ENCODE measurements at regions not wholly inside any gene's neighbourhood (a gene's known extent, or its start where the extent isn't known, plus 50 kb on each side); places are given as distances from the start of the nearest gene placed in this dataset.

GRCh38 chr15:35753486-35753885, 207.5 kb upstream of the DPH6 start:
- no TSS peak for BruUV-seq (replicated peaks)
- RAD21 ChIA-PET (ENCODE audit: low non-redundant PET in 1 of 2, low total read pairs in 2 of 2, uncharacterized antibody in 2 of 2, unreplicated experiment in 2 of 2), result interaction anchor here (0.6 to 0.7 kb wide), 2 partner anchors 138 to 501 kb away, joined by 3 to 6 read pairs; no protein-coding TSS in a partner anchor
- DNase-seq (ENCODE audit: low read depth, low spot score) (no peak), ATAC-seq (peak; percentile 41; the same call in 1 of the 2 replicates)
- no peak overlapping the region for H3K4me3 ChIP-seq (replicated peaks in 1 of 2; ENCODE audit: low read depth in 1 of 2, low read length in 2 of 2)
- CTCF ChIA-PET, result interaction anchor here (0.6 to 4.1 kb wide), 2 partner anchors 15 to 1237 kb away, joined by 3 to 34 read pairs; no protein-coding TSS in a partner anchor
- no peaks in the 10 kb centered on the region for H3K9me2 ChIP-seq (ENCODE audit: insufficient read depth)
- peak overlapping the region; percentile 10; the same call in 1 of the 2 replicates for H3K4me2 ChIP-seq (ENCODE audit: low read length)
- peaks cover 0 to 13% of the 10 kb centered on the region in 2 experiments; a peak in 2 of 4 replicates for H3K4me1 ChIP-seq (ENCODE audit: control insufficient read depth in 1 of 2, insufficient read depth in 2 of 2, low read length in 2 of 2)
- no peaks in the 10 kb centered on the region for H3K9me3 ChIP-seq (ENCODE audit: control insufficient read depth in 1 of 2, insufficient read depth in 1 of 2, low read depth in 1 of 2, low read length in 2 of 2)
- POLR2A ChIA-PET, result no interaction called here
- no peaks in the 10 kb centered on the region for H3K36me3 ChIP-seq (ENCODE audit: control insufficient read depth in 1 of 2, insufficient read depth in 2 of 2, low read length in 2 of 2)
- no peak overlapping the region for H3K27ac ChIP-seq (ENCODE audit: low read depth, low read length)
- H4K20me1 ChIP-seq (ENCODE audit: insufficient read depth), result no peaks in the 10 kb centered on the region
- H3K9ac ChIP-seq (ENCODE audit: low read length), result no peak overlapping the region
- H2AFZ ChIP-seq (ENCODE audit: low read depth, low read length, poor library complexity, severe bottlenecking), result peak overlapping the region; percentile 75
- TF ChIP-seq EZH2phosphoT487 (IDR thresholded peaks at IDR 0.05; ENCODE audit: borderline replicate concordance) (no peak), RAD21 (IDR thresholded peaks at IDR 0.05; ENCODE audit: low read depth) (no peak), ATF3 (IDR thresholded peaks at IDR 0.05) (no peak)
- H3K27me3 ChIP-seq (ENCODE audit: insufficient read depth, low read length), result no peaks in the 10 kb centered on the region
- intact Hi-C loops (cut with micrococcal nuclease), result loop anchor here (10.0 kb wide), 3 partner anchors 751 to 1381 kb away; no protein-coding TSS in a partner anchor
- H3K79me2 ChIP-seq (ENCODE audit: insufficient read depth, low read length), result no peaks in the 10 kb centered on the region

GRCh38 chr15:35755237-35755802, 209.4 kb upstream of the DPH6 start:
- no TSS peak for BruUV-seq (replicated peaks)
- Histone ChIP-seq H3K4me3 (replicated peaks in 1 of 2; ENCODE audit: low read depth in 1 of 2, low read length in 2 of 2) (no peak overlapping the region), H3K9me3 (ENCODE audit: control insufficient read depth in 1 of 2, insufficient read depth in 1 of 2, low read depth in 1 of 2, low read length in 2 of 2) (no peaks in the 10 kb centered on the region), H3K36me3 (ENCODE audit: control insufficient read depth in 1 of 2, insufficient read depth in 2 of 2, low read length in 2 of 2) (no peaks in the 10 kb centered on the region), H4K20me1 (ENCODE audit: insufficient read depth) (no peaks in the 10 kb centered on the region), H3K9ac (ENCODE audit: low read length) (no peak overlapping the region), H3K9me2 (ENCODE audit: insufficient read depth) (no peaks in the 10 kb centered on the region), H3K79me2 (ENCODE audit: insufficient read depth, low read length) (no peaks in the 10 kb centered on the region), H3K27me3 (ENCODE audit: insufficient read depth, low read length) (no peaks in the 10 kb centered on the region), H3K4me2 (ENCODE audit: low read length) (no peak overlapping the region), H2AFZ (ENCODE audit: low read depth, low read length, poor library complexity, severe bottlenecking) (no peak overlapping the region), H3K27ac (ENCODE audit: low read depth, low read length) (no peak overlapping the region), H3K4me1 (ENCODE audit: control insufficient read depth in 1 of 2, insufficient read depth in 2 of 2, low read length in 2 of 2) (peaks cover 0 to 13% of the 10 kb centered on the region in 2 experiments; a peak in 2 of 4 replicates)
- TF ChIP-seq SIN3A (IDR thresholded peaks at IDR 0.05; ENCODE audit: low read depth) (no peak), MAX (IDR thresholded peaks at IDR 0.05) (no peak), CTCF (IDR thresholded peaks at IDR 0.05 in 2 of 3, conservative IDR thresholded peaks at IDR 0.05 in 1 of 3; ENCODE audit: borderline replicate concordance in 1 of 3, insufficient read depth in 1 of 3, low read depth in 2 of 3, low read length in 2 of 3) (no peak), YY1 (IDR thresholded peaks at IDR 0.05; ENCODE audit: extremely low read depth, insufficient replicate concordance, low read depth, low read length) (no peak), ELF1 (IDR thresholded peaks at IDR 0.05; ENCODE audit: borderline replicate concordance, low read depth) (no peak), RAD21 (IDR thresholded peaks at IDR 0.05; ENCODE audit: low read depth) (no peak), ZBTB33 (IDR thresholded peaks at IDR 0.05; ENCODE audit: extremely low read depth, insufficient replicate concordance, low read length) (no peak), TCF7L2 (IDR thresholded peaks at IDR 0.05; ENCODE audit: borderline replicate concordance, extremely low read depth, insufficient read depth, insufficient read length) (no peak)
- intact Hi-C loops (cut with micrococcal nuclease), result loop anchor here (10.0 kb wide), 3 partner anchors 749 to 1379 kb away; no protein-coding TSS in a partner anchor
- CTCF ChIA-PET, result no interaction called here
- POLR2A ChIA-PET, result no interaction called here
- ATAC-seq, result no peak
- RAD21 ChIA-PET (ENCODE audit: low non-redundant PET in 1 of 2, low total read pairs in 2 of 2, uncharacterized antibody in 2 of 2, unreplicated experiment in 2 of 2), result no interaction called here
- no peak for DNase-seq (ENCODE audit: low read depth, low spot score)

All from HCT116 (cell line).